Heart left ventricle (tissue), 16 donors: ENCODE measurements at regions not wholly inside any gene's neighbourhood (a gene's known extent, or its start where the extent isn't known, plus 50 kb on each side); places are given as distances from the start of the nearest gene placed in this dataset.

Experiments used
- ATAC-seq, 4 donors: fragments of 200-7000 bp; cut with Tn5 transposase; one replicate each; pipeline ENCODE4 v1.9.1; 2020 to 2022; ENCODE audit warnings: moderate library complexity in 4 of 4, mild to moderate bottlenecking in 3 of 4, moderate number of reproducible peaks in 1 of 4
- DNase-seq, 5 donors: peaks; one replicate each; pipeline ENCODE4 v3.0.0-alpha.2; 2020
- H3K27ac ChIP-seq, 12 donors: fragments of 200-600 bp; sonication (generic) in 4 of 12; one replicate each; pipeline versions ENCODE4 v1.5.0 to v1.8.0; 2016 to 2022; ENCODE audit warnings: mild to moderate bottlenecking in 2 of 12
- H3K27me3 ChIP-seq, 9 donors: fragments of 200-600 bp; sonication (generic) in 2 of 9; one replicate each; pipeline versions ENCODE4 v1.5.1 to v1.8.0; 2016 to 2022; ENCODE audit warnings: mild to moderate bottlenecking in 3 of 9
- H3K36me3 ChIP-seq, 9 donors: fragments of 200-600 bp; sonication (generic) in 2 of 9; one replicate each; pipeline versions ENCODE4 v1.5.0 to v1.8.0; 2018 to 2022; ENCODE audit warnings: mild to moderate bottlenecking in 2 of 9
- H3K4me1 ChIP-seq, 12 donors: fragments of 200-600 bp; sonication (generic) in 4 of 12; one replicate each; pipeline versions ENCODE4 v1.5.0 to v1.8.0; 2016 to 2022; ENCODE audit warnings: mild to moderate bottlenecking in 3 of 12
- H3K4me3 ChIP-seq, 12 donors: fragments of 200-600 bp; sonication (generic) in 4 of 12; one replicate each; pipeline versions ENCODE4 v1.5.0 to v1.8.0; 2017 to 2022; ENCODE audit warnings: mild to moderate bottlenecking in 9 of 12, moderate library complexity in 4 of 12
- H3K9me3 ChIP-seq, 12 donors: fragments of 200-600 bp; sonication (generic) in 4 of 12; one replicate each; pipeline versions ENCODE4 v1.5.0 to v1.8.0; 2016 to 2022; ENCODE audit warnings: mild to moderate bottlenecking in 1 of 12
- POLR2A ChIP-seq, 2 donors: fragments of 450-650 bp; IDR thresholded peaks; one replicate each; pipeline ENCODE4 v1.6.1; 2017; ENCODE audit warnings: antibody characterized with exemption in 2 of 2, mild to moderate bottlenecking in 2 of 2, moderate library complexity in 2 of 2
- WGBS, 4 donors: extraction: QIAGEN DNeasy Blood & Tissue Kit in 2 of 4; methylation state at CpG; one replicate each; pipeline versions ENCODE4 v1.1.5 to v1.1.7; 2013 to 2018; 5-methylcytosine and 5-hydroxymethylcytosine counted together
- intact Hi-C, 10 donors: fragments of 100-400 bp; cut with DNase I; formaldehyde crosslinking; loops; one replicate each; pipeline versions ENCODE4 v1.11.1 to v1.14.2; 2022
- TF ChIP-seq, protein P1 (sequence below), 12 donors: fragments of 200-600 bp; sonication (generic) in 4 of 12; IDR thresholded peaks; one replicate each; pipeline versions ENCODE4 v1.5.0 to v1.8.0; 2018 to 2022; ENCODE audit warnings: antibody characterized with exemption in 12 of 12, mild to moderate bottlenecking in 5 of 12
- donor health status: ischemic (EF 13 %, LVEDD 7.1; RV severe dilation, severe dysfunction).
- donor health status: healthy with polysubstance abuse.
- donor health status: DM: no; HTN: yes; CAD: no.
- donor health status: DM: no; HTN: no; CAD: no.
- donor health status: ischemic (EF 25% LVEDD 6.9; RV normal size, moderate dysfunction).
- donor health status: ischemic (EF 25% LVEDD 5.7; RV mildly dilated, moderate dysfunction).
- donor health status: healthy.
- donor health status: DM: yes; HTN: yes; CAD: no.
- donor health status: ischemic (EF 35%, LVEDD 5.7; RV mildly dilated, moderate dysfunction).
- donor health status: nonischemic (EF 11% LVEDD 7.7; RV severe dilation, severe dysfunction).
- donor health status: DM: yes; HTN: yes; CAD: no.
- donor health status: PGD.
- donor health status: ischemic (EF 29% LVEDD 5.4; RV normal size, mild dysfunction).
- donor health status: nonischemic (EF 23%, LVEDD 6.1; RV moderate dilation, normal function).

DNA sequence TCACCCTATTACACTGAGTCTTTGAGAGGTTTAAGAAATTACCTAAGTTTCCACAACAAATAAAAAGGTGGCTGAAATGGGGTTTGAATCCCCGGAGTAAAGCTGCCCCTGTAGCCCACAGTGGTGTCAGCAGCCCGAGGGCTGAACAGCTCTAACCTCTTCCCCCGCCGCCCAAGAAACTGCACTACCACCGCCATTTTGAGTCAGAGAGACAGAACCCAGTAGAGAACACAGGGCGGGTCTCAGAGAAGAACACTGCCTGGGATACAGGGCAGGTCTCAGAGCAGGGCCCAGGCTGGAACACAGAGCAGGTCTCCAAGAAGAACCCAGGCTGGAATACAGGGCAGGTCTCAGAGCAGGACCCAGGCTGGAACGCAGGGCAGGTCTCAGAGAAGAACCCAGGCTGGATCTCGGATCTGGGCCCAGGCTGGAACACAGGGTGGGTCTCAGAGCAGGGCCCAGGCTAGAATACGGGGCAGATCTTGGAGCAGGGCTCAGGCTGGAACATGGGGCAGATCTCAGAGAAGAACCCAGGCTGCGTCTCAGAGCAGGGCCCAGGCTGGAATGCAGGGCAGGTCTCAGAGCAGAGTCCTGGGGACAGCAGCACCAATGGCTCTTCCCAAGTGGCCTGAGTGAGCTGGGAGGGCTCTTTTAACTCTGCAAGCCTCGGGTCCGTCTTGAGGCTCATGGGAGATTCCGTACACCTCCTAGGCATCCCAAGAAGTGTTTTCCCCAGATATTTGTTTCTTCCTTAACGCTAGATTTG lies 85.9 kb upstream of the LANCL2 start:
- Histone ChIP-seq H3K4me1 (no peaks in the 10 kb centered on the region), H3K4me3 (no peak overlapping the region), H3K27me3 (no peaks in the 10 kb centered on the region), H3K9me3 (no peaks in the 10 kb centered on the region), H3K36me3 (no peaks in the 10 kb centered on the region), H3K27ac (no peak overlapping the region)
- no peak for ATAC-seq
- TF ChIP-seq, protein P1, sequence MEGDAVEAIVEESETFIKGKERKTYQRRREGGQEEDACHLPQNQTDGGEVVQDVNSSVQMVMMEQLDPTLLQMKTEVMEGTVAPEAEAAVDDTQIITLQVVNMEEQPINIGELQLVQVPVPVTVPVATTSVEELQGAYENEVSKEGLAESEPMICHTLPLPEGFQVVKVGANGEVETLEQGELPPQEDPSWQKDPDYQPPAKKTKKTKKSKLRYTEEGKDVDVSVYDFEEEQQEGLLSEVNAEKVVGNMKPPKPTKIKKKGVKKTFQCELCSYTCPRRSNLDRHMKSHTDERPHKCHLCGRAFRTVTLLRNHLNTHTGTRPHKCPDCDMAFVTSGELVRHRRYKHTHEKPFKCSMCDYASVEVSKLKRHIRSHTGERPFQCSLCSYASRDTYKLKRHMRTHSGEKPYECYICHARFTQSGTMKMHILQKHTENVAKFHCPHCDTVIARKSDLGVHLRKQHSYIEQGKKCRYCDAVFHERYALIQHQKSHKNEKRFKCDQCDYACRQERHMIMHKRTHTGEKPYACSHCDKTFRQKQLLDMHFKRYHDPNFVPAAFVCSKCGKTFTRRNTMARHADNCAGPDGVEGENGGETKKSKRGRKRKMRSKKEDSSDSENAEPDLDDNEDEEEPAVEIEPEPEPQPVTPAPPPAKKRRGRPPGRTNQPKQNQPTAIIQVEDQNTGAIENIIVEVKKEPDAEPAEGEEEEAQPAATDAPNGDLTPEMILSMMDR (IDR thresholded peaks at IDR 0.05), result no peak
- TF ChIP-seq POLR2A (IDR thresholded peaks at IDR 0.05), result no peak
- WGBS, 4 donors, result 72 to 80% (median 73%) methylated on average over 14 of the region's 14 CpGs
- DNase-seq, result no peak
- intact Hi-C loops, result loop anchor here in 1 of 10 donors (5.0 kb wide), 1 partner anchor 318 kb away; no protein-coding TSS in a partner anchor

DNA sequence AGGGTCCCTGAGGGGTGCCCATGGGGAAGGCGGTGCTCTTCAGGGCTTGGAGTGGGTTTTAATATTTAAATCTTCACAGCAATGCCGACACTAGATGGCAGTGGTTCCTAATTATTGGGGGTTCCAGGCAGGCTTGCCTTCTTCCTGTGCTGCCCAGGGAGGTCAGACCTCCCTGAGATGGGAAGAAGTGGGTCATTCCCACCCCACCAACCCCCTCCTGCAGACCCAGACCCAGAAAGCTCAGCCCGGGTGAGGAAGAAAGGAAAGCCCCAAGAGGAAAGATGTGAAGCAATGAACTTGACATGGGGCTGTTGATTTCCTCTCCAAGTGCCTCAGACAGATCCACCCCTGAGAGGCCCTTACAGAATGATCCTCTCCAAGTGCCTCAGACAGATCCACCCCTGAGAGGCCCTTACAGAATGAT lies 85.1 kb upstream of the LANCL2 start:
- WGBS, 4 donors, result 0 to 3% (median 2%) methylated on average over 3 of the region's 3 CpGs
- DNase-seq, result peak in 4 of 5 donors; percentile 48 to 56 (median 50)

DNA sequence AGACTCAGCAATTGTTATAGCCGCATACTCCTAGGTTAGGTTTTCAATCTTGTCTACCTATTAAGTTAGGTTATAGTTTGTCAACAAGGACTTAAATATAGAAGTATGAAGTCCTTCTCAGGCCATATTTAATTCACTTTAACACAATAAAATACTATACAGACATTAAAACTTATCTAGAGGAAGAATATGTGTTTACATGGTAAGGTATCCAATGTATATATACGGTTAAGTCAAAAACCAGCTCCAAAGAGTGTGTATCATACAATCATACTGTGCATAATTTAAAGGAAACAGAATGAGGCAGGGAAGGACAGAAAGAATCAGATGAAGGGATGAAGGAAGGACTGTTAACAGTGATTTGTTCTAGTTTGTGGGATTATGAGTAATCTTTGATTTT lies 79.5 kb upstream of the LANCL2 start:
- Histone ChIP-seq H3K4me3 (no peak overlapping the region), H3K4me1 (no peaks in the 10 kb centered on the region), H3K27me3 (peaks cover 0 to 10% (median 0%) of the 10 kb centered on the region in 9 donors), H3K36me3 (no peaks in the 10 kb centered on the region), H3K9me3 (no peaks in the 10 kb centered on the region), H3K27ac (no peak overlapping the region)
- ATAC-seq, result no peak
- intact Hi-C loops, result loop anchor here in 4 of 10 donors (10.0 kb wide), 2 partner anchors 79 to 309 kb away; partner anchors contain the start of gene LANCL2 (in 1 of the 4)
- 92 to 96% (median 94%) methylated on average over 2 of the region's 2 CpGs for WGBS, 4 donors
- DNase-seq, result no peak
- TF ChIP-seq, protein P1 (IDR thresholded peaks at IDR 0.05), result no peak
- no peak for TF ChIP-seq POLR2A (IDR thresholded peaks at IDR 0.05)

More for the DNA sequence above, 85.1 kb upstream of the LANCL2 start:
- no peaks in the 10 kb centered on the region for H3K9me3 ChIP-seq
- no peak overlapping the region for H3K4me3 ChIP-seq
- TF ChIP-seq, protein P1 (IDR thresholded peaks at IDR 0.05), result peak; percentile 33 to 73 (median 62)
- TF ChIP-seq POLR2A (IDR thresholded peaks at IDR 0.05), result no peak
- no peaks in the 10 kb centered on the region for H3K4me1 ChIP-seq
- no peaks in the 10 kb centered on the region for H3K36me3 ChIP-seq
- intact Hi-C loops, result loop anchor here in 9 of 10 donors (1.0 to 10.0 kb wide), 7 partner anchors 85 to 315 kb away; partner anchors contain the start of gene LANCL2 (in 2 of the 9)
- H3K27me3 ChIP-seq, result no peaks in the 10 kb centered on the region
- H3K27ac ChIP-seq, result no peak overlapping the region
- peak; percentile 53 to 86 (median 80) for ATAC-seq

DNA sequence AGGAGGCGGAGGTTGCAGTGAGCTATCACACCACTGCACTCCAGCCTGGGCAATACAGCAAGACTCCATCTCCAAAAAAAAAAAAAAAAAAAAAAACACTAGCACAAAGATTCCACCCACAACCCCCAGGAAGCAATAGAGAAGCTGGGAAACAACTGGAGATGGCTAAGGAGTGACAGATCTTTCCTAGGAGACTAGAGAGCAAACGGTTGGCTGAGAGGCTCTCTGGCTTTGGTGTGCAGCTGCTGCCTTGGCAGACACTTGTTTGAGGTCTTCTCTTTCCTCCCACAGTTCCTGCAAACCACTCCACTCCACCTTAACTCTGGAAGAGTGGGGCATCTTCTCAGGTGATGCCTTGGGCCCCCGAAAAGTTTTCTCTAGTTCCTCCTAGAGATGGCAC lies 78.5 kb upstream of the LANCL2 start:
- TF ChIP-seq, protein P1 (IDR thresholded peaks at IDR 0.05), result no peak
- TF ChIP-seq POLR2A (IDR thresholded peaks at IDR 0.05), result no peak
- no peaks in the 10 kb centered on the region for H3K4me1 ChIP-seq
- H3K27me3 ChIP-seq, result peaks cover 0 to 10% (median 0%) of the 10 kb centered on the region in 9 donors
- intact Hi-C loops, result loop anchor here in 4 of 10 donors (10.0 kb wide), 2 partner anchors 78 to 308 kb away; partner anchors contain the start of gene LANCL2 (in 1 of the 4)
- no peaks in the 10 kb centered on the region for H3K9me3 ChIP-seq
- no peak overlapping the region for H3K4me3 ChIP-seq
- H3K36me3 ChIP-seq, result no peaks in the 10 kb centered on the region
- no peak overlapping the region for H3K27ac ChIP-seq
- no peak for ATAC-seq
- DNase-seq, result no peak
- 69 to 83% (median 77%) methylated on average over 3 of the region's 3 CpGs for WGBS, 4 donors
